Lower leg skin (tissue), 3 donors: ENCODE measurements at regions not wholly inside any gene's neighbourhood (a gene's known extent, or its start where the extent isn't known, plus 50 kb on each side); places are given as distances from the start of the nearest gene placed in this dataset.

Experiments used
- POLR2A ChIP-seq, 2 donors: fragments of 450-650 bp; IDR thresholded peaks; one replicate each; pipeline ENCODE4 v1.6.1; 2016 to 2017; ENCODE audit warnings: antibody characterized with exemption in 2 of 2, mild to moderate bottlenecking in 1 of 2, moderate library complexity in 1 of 2
- TF ChIP-seq, protein P1 (sequence below), 3 donors: fragments of 450-650 bp; IDR thresholded peaks; one replicate each; pipeline ENCODE4 v1.5.1; 2016; ENCODE audit warnings: antibody characterized with exemption in 3 of 3, mild to moderate bottlenecking in 3 of 3, moderate library complexity in 2 of 3

DNA sequence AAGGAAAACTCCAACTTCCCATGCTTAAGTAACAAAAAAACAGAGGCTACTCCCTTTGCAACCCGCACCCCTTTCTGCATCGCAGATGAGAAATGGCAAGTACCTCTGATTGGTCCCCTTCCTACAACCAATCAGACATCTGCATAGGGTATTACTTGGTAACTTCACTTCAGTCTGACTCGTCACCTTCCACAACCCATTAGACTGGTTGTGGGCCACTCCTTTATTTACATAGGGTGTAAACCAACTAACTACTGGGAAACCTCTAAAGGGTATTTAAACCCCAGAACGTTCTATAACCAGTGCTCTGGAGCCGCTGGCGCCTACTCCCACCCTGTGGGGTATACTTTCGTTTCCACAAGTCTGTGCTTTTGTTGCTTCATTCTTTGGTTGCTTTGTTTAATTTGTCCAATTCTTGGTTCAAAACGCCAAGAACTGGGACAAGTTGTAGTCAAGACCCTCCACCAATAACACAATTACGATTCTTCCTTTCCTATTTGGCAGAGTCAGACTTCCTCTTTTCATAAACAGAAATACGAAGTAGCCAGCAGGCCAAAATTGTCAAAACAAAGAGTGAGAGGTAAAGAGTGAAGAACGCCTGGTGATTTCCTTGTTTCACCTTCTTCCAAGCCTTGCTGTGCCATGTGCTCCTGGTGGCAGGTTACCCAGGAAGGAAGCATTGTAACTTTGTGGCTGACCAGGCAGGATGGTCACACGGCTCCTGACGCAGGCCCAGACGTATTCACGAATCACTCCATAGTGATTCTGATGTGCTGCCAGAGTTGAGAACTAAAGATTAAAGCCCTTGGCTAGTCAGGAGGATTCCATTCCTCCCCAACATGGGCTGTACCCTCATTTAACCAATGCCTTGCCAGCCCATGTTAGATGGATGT is 477.4 kb downstream of the ARHGEF28 start:
- TF ChIP-seq POLR2A (IDR thresholded peaks at IDR 0.05), result no peak
- TF ChIP-seq, protein P1, sequence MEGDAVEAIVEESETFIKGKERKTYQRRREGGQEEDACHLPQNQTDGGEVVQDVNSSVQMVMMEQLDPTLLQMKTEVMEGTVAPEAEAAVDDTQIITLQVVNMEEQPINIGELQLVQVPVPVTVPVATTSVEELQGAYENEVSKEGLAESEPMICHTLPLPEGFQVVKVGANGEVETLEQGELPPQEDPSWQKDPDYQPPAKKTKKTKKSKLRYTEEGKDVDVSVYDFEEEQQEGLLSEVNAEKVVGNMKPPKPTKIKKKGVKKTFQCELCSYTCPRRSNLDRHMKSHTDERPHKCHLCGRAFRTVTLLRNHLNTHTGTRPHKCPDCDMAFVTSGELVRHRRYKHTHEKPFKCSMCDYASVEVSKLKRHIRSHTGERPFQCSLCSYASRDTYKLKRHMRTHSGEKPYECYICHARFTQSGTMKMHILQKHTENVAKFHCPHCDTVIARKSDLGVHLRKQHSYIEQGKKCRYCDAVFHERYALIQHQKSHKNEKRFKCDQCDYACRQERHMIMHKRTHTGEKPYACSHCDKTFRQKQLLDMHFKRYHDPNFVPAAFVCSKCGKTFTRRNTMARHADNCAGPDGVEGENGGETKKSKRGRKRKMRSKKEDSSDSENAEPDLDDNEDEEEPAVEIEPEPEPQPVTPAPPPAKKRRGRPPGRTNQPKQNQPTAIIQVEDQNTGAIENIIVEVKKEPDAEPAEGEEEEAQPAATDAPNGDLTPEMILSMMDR (IDR thresholded peaks at IDR 0.05), result no peak
